Sigmoid colon (tissue), 4 donors: ENCODE measurements at regions not wholly inside any gene's neighbourhood (a gene's known extent, or its start where the extent isn't known, plus 50 kb on each side); places are given as distances from the start of the nearest gene placed in this dataset.

Experiments
- POLR2A ChIP-seq, 2 donors: fragments of 450-650 bp; IDR thresholded peaks; one replicate each; pipeline ENCODE4 v1.6.1; 2016; ENCODE audit warnings: antibody characterized with exemption in 2 of 2, mild to moderate bottlenecking in 2 of 2, moderate library complexity in 2 of 2
- POLR2AphosphoS5 ChIP-seq, 4 donors: sonication (generic); formaldehyde crosslinking; IDR thresholded peaks; one replicate each; pipeline ENCODE4 v1.6.1; 2017; ENCODE audit warnings: antibody characterized with exemption in 4 of 4

GRCh38 chr3:27643355-27643754, 78.8 kb downstream of the EOMES start:
- TF ChIP-seq POLR2AphosphoS5 (IDR thresholded peaks at IDR 0.05) (no peak), POLR2A (IDR thresholded peaks at IDR 0.05) (no peak)
